GM12891 (cell line): ENCODE measurements at regions not wholly inside any gene's neighbourhood (a gene's known extent, or its start where the extent isn't known, plus 50 kb on each side); places are given as distances from the start of the nearest gene placed in this dataset.

Experiments used
- PAX5 ChIP-seq: IDR thresholded peaks from 2 replicates; pipeline ENCODE4 v1.6.1; 2011; ENCODE audit warnings: low read length, moderate library complexity, mild to moderate bottlenecking; ENCODE audit not compliant: insufficient read depth, severe bottlenecking
- POLR2A ChIP-seq: IDR thresholded peaks from 2 replicates; pipeline ENCODE4 v1.6.1; 2011; ENCODE audit warnings: low read depth, low read length, control low read depth
- POLR2AphosphoS5 ChIP-seq: IDR thresholded peaks from 2 replicates; pipeline ENCODE4 v1.6.1; 2011; ENCODE audit warnings: low read depth, low read length, control low read depth
- POU2F2 ChIP-seq: IDR thresholded peaks from 2 replicates; pipeline ENCODE4 v1.6.1; 2011; ENCODE audit warnings: low read depth, mild to moderate bottlenecking, control low read depth, low read length, moderate library complexity
- SPI1 ChIP-seq: IDR thresholded peaks from 2 replicates; pipeline ENCODE4 v1.6.1; 2011; ENCODE audit warnings: low read depth, low read length, control low read depth
- TAF1 ChIP-seq: IDR thresholded peaks from 2 replicates; pipeline ENCODE4 v1.6.1; 2011; ENCODE audit warnings: low read depth, low read length, control low read depth

- TF ChIP-seq POLR2A (no peak), TAF1 (no peak), PAX5 (no peak), POLR2AphosphoS5 (no peak), SPI1 (no peak), POU2F2 (no peak)
Measured at GRCh38 chr5:99553211-99553810, 624.5 kb upstream of the CHD1 start.
